ENCODE measurements at regions not wholly inside any gene's neighbourhood (a gene's known extent, or its start where the extent isn't known, plus 50 kb on each side); places are given as distances from the start of the nearest gene placed in this dataset.
"Not testable (repeated sequence)": the region's sequence is repeated elsewhere in the genome, so short reads cannot be mapped to it uniquely, and the experiment has no call there.

DNA sequence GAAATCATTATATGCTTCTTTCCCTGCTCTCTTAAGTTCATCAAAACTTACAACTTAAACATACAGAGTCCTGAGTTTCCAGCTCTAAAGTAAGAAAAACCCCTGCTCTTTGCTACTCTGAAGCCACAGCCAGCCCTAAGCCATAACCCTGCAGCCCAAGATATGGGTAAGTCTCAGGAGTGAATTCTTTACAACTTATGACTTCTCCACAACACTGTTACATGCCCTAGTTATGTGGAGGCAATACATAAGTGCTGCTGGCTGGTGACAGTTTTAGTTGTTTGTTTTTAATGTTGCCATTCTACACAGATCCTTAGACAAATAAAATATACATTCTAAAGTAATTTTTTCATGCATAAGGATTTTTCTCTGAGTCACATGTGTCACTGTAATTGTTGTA, 100.2 kb downstream of the FBXO8 start:
- Mint-ChIP-seq H3K4me3 (no peak overlapping the region), H3K36me3 (ENCODE audit: low read depth) (no peaks in the 10 kb centered on the region), H3K27me3 (peaks cover 17% of the 10 kb centered on the region), H3K27ac (no peak overlapping the region), H3K9me3 (no peaks in the 10 kb centered on the region), H3K4me1 (no peaks in the 10 kb centered on the region)
- intact Hi-C loops (cut with micrococcal nuclease), result no loop called here
- DNase-seq, result no peak

- intact Hi-C loops (cut with micrococcal nuclease), result no loop called here
- Mint-ChIP-seq H3K36me3 (ENCODE audit: low read depth) (no peaks in the 10 kb centered on the region), H3K27ac (no peak overlapping the region), H3K4me3 (no peak overlapping the region), H3K27me3 (peaks cover 15% of the 10 kb centered on the region), H3K4me1 (no peaks in the 10 kb centered on the region), H3K9me3 (no peaks in the 10 kb centered on the region)
- DNase-seq, result no peak
Observed at GRCh38 chr4:174181827-174182226, 101.6 kb downstream of the FBXO8 start.

GRCh38 chr4:174177536-174177935, 105.9 kb downstream of the FBXO8 start:
- Mint-ChIP-seq H3K27ac (no peak overlapping the region), H3K4me3 (no peak overlapping the region), H3K4me1 (no peaks in the 10 kb centered on the region), H3K36me3 (ENCODE audit: low read depth) (no peaks in the 10 kb centered on the region), H3K9me3 (no peaks in the 10 kb centered on the region), H3K27me3 (no peaks in the 10 kb centered on the region)
- DNase-seq, result no peak
- intact Hi-C loops (cut with micrococcal nuclease), result no loop called here

GRCh38 chr4:174175836-174176235, 107.6 kb downstream of the FBXO8 start:
- intact Hi-C loops (cut with micrococcal nuclease); H3K27ac Mint-ChIP-seq; H3K27me3 Mint-ChIP-seq; H3K4me1 Mint-ChIP-seq; H3K9me3 Mint-ChIP-seq; H3K36me3 Mint-ChIP-seq (ENCODE audit: low read depth); H3K4me3 Mint-ChIP-seq; DNase-seq: not testable (repeated sequence)

- no peak for DNase-seq
- Mint-ChIP-seq H3K4me3 (no peak overlapping the region), H3K9me3 (no peaks in the 10 kb centered on the region), H3K36me3 (ENCODE audit: low read depth) (no peaks in the 10 kb centered on the region), H3K27me3 (no peaks in the 10 kb centered on the region), H3K27ac (no peak overlapping the region), H3K4me1 (no peaks in the 10 kb centered on the region)
- intact Hi-C loops (cut with micrococcal nuclease), result no loop called here
Observed at GRCh38 chr4:174173360-174173759, 110.1 kb downstream of the FBXO8 start.

GRCh38 chr4:174172274-174172673, 111.2 kb downstream of the FBXO8 start:
- no peak for DNase-seq
- Mint-ChIP-seq H3K27me3 (no peaks in the 10 kb centered on the region), H3K9me3 (no peaks in the 10 kb centered on the region), H3K27ac (no peak overlapping the region), H3K4me1 (no peaks in the 10 kb centered on the region), H3K36me3 (ENCODE audit: low read depth) (no peaks in the 10 kb centered on the region), H3K4me3 (no peak overlapping the region)
- intact Hi-C loops (cut with micrococcal nuclease), result no loop called here

DNA sequence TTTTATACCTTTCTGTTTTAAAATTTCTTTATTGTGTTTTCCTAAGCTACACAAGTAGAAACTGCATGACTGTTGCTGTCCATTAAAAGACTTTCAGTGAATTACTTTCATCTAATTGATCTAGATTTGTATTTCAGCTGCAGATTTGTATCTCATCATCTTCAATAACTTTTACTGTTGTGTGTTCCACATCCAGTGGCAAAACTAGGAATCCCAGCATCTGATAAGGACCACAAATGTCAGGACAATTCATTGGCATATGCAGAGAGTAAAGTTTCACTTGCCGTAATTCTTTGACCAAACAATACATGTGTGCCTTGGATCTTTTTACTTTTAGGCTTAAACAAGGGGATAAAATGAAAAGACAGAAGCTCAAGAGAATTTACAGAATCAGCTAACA, 112.6 kb downstream of the FBXO8 start:
- Mint-ChIP-seq H3K27me3 (no peaks in the 10 kb centered on the region), H3K4me1 (no peaks in the 10 kb centered on the region), H3K4me3 (no peak overlapping the region), H3K9me3 (no peaks in the 10 kb centered on the region), H3K36me3 (ENCODE audit: low read depth) (no peaks in the 10 kb centered on the region), H3K27ac (no peak overlapping the region)
- intact Hi-C loops (cut with micrococcal nuclease), result no loop called here
- no peak for DNase-seq

- Mint-ChIP-seq H3K36me3 (ENCODE audit: low read depth) (no peaks in the 10 kb centered on the region), H3K4me3 (no peak overlapping the region), H3K27me3 (no peaks in the 10 kb centered on the region), H3K9me3 (no peaks in the 10 kb centered on the region), H3K27ac (no peak overlapping the region), H3K4me1 (no peaks in the 10 kb centered on the region)
- no peak for DNase-seq
- intact Hi-C loops (cut with micrococcal nuclease), result no loop called here
Observed at GRCh38 chr4:174170091-174170490, 113.4 kb downstream of the FBXO8 start.

GRCh38 chr4:174157106-174157607, 126.3 kb downstream of the FBXO8 start:
- no peaks in the 10 kb centered on the region for H3K9me3 Mint-ChIP-seq

GRCh38 chr4:174156239-174156826, 127.1 kb downstream of the FBXO8 start:
- no peak overlapping the region for H3K27ac Mint-ChIP-seq
- DNase-seq, result no peak
- peaks cover 5% of the 10 kb centered on the region for H3K27me3 Mint-ChIP-seq
- no peak overlapping the region for H3K4me3 Mint-ChIP-seq
- H3K9me3 Mint-ChIP-seq, result no peaks in the 10 kb centered on the region
- no peaks in the 10 kb centered on the region for H3K36me3 Mint-ChIP-seq (ENCODE audit: low read depth)
- intact Hi-C loops (cut with micrococcal nuclease), result no loop called here
- H3K4me1 Mint-ChIP-seq, result no peaks in the 10 kb centered on the region

More at GRCh38 chr4:174157106-174157607, 126.3 kb downstream of the FBXO8 start:
- peaks cover 5% of the 10 kb centered on the region for H3K27me3 Mint-ChIP-seq
- intact Hi-C loops (cut with micrococcal nuclease), result no loop called here
- DNase-seq, result no peak
- H3K36me3 Mint-ChIP-seq (ENCODE audit: low read depth), result no peaks in the 10 kb centered on the region
- no peaks in the 10 kb centered on the region for H3K4me1 Mint-ChIP-seq
- H3K4me3 Mint-ChIP-seq, result no peak overlapping the region
- H3K27ac Mint-ChIP-seq, result no peak overlapping the region

DNA sequence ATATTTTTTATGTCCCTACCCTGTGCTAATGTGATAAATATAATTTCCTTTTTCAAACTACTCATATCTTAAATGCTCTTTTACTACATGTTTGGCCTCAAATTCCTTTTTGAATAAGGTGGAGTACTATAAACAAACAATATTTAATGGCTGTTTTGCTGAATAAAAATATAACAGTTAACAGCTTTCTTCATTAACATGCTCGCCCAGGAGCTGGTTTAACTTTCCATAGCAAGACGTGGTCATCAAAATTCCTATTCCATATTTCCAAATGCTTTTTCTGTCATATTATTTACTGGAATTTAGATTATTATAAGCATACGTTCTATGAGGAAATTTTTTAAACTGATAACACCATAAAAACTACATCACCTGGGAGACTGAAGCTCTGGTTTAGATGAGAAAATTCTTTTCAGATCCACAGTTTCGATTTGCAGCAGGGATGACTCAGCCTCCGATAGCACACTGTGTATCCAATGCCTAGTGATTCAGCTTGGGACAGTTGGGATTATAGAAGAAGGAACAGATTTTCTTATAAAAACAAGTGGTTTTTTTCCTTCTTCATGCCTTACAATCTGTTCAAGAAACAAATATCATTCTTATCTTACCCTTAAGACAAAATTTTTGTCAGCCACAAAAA, 129.1 kb downstream of the FBXO8 start:
- no peak overlapping the region for H3K27ac Mint-ChIP-seq
- no peaks in the 10 kb centered on the region for H3K9me3 Mint-ChIP-seq
- H3K4me3 Mint-ChIP-seq, result no peak overlapping the region
- H3K4me1 Mint-ChIP-seq, result no peaks in the 10 kb centered on the region
- DNase-seq, result no peak
- intact Hi-C loops (cut with micrococcal nuclease), result no loop called here
- H3K27me3 Mint-ChIP-seq, result peaks cover 5% of the 10 kb centered on the region
- H3K36me3 Mint-ChIP-seq (ENCODE audit: low read depth), result no peaks in the 10 kb centered on the region

GRCh38 chr4:174152717-174153466, 130.6 kb downstream of the FBXO8 start:
- Mint-ChIP-seq H3K9me3 (no peaks in the 10 kb centered on the region), H3K27me3 (peaks cover 5% of the 10 kb centered on the region), H3K36me3 (ENCODE audit: low read depth) (no peaks in the 10 kb centered on the region), H3K4me3 (no peak overlapping the region), H3K27ac (no peak overlapping the region), H3K4me1 (no peaks in the 10 kb centered on the region)
- DNase-seq, result no peak
- intact Hi-C loops (cut with micrococcal nuclease), result no loop called here

DNA sequence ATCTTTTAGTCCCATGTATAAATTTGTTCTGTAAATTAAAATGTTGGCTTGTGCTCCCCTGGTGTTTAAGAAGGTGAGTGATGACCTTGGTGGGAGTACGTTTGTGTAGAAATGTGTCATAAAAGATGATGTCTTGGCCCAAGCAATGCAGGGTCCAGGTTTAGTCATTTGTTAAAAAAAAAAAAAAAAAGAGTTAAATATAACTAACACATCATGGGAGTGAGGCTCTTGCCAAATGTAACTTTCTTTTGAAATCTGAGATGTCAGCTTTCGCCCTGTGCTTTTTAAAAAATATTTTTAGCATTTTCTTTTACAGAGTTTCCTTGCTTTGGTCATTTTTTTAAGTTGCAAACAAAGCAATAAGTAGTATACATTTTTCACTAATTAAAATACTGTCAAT, 135.6 kb downstream of the FBXO8 start:
- intact Hi-C loops (cut with micrococcal nuclease), result no loop called here
- DNase-seq, result no peak
- Mint-ChIP-seq H3K27me3 (peaks cover 9% of the 10 kb centered on the region), H3K27ac (no peak overlapping the region), H3K4me3 (no peak overlapping the region), H3K36me3 (ENCODE audit: low read depth) (no peaks in the 10 kb centered on the region), H3K4me1 (no peaks in the 10 kb centered on the region), H3K9me3 (no peaks in the 10 kb centered on the region)

DNA sequence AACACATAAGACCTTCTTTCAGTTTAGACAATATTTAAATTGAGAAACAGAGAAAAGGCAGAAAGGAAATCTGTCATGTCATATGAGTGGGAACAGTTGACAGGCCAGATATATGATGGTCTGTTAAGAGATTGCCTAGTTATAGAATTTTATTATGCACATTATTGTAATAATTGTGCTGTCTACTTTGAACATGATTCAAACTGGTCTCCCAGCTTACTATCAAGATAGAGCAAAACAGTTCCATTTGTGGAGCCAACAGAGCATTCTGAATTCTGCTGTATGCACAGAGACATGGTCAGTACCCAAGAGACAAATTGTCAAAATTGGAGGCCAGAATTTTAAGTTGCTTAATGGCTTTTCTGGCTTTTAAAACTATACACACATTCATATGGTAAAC, 139.4 kb downstream of the FBXO8 start:
- no peak for DNase-seq
- no peaks in the 10 kb centered on the region for H3K4me1 Mint-ChIP-seq
- peaks cover 7% of the 10 kb centered on the region for H3K27me3 Mint-ChIP-seq
- no peak overlapping the region for H3K27ac Mint-ChIP-seq
- H3K36me3 Mint-ChIP-seq (ENCODE audit: low read depth), result no peaks in the 10 kb centered on the region
- no peaks in the 10 kb centered on the region for H3K9me3 Mint-ChIP-seq
- H3K4me3 Mint-ChIP-seq, result no peak overlapping the region
- intact Hi-C loops (cut with micrococcal nuclease), result no loop called here

Measured in activated CD4-positive, alpha-beta T cell treated with anti-CD3 and anti-CD28 coated beads, Interleukin-2, amount 10 ng/mL, durations not matched to agents 24 days and 14 days (primary cell).